ENCODE measurements at regions not wholly inside any gene's neighbourhood (a gene's known extent, or its start where the extent isn't known, plus 50 kb on each side); places are given as distances from the start of the nearest gene placed in this dataset.

DNA sequence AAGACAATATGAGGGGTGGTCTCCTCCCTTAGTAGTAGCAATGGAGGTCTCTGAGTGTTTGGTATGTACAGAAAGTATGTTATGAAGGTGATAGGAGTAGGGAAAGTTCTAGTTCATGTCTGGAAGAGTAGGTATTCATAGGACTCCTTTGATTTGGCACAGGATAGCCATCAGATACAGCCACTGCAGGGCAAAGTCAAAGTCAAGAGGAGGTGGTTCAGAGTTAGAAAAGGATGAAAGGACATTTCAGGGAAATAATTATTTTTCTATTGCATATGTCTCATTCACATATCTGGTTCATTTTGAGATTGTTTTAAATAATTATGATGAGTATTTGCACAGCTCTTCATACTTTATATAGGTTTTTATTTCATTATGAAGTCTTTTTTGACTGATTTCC lies 381.1 kb downstream of the MFSD1 start:
- TF ChIP-seq POLR2A (IDR thresholded peaks at IDR 0.05), result no peak
- no peak for TF ChIP-seq POLR2AphosphoS5 (IDR thresholded peaks at IDR 0.05)

Data from spleen (tissue), 3 donors.